Fibroblast of the aortic adventitia (primary cell): ENCODE measurements at regions not wholly inside any gene's neighbourhood (a gene's known extent, or its start where the extent isn't known, plus 50 kb on each side); places are given as distances from the start of the nearest gene placed in this dataset.

Experiments
- DNase-seq: peaks from one replicate; pipeline ENCODE4 v3.0.0-alpha.2; 2010; ENCODE audit warnings: low read depth
- H3K4me3 ChIP-seq: 2 replicates; pipeline ENCODE4 v1.5.1; 2011; ENCODE audit warnings: low read depth, mild to moderate bottlenecking, control low read depth, low read length, moderate library complexity
- CTCF ChIP-seq: IDR thresholded peaks from 2 replicates; pipeline ENCODE4 v1.5.1; 2011; ENCODE audit warnings: mild to moderate bottlenecking, low read length, control low read depth, inconsistent platforms; ENCODE audit not compliant: insufficient read depth

DNA sequence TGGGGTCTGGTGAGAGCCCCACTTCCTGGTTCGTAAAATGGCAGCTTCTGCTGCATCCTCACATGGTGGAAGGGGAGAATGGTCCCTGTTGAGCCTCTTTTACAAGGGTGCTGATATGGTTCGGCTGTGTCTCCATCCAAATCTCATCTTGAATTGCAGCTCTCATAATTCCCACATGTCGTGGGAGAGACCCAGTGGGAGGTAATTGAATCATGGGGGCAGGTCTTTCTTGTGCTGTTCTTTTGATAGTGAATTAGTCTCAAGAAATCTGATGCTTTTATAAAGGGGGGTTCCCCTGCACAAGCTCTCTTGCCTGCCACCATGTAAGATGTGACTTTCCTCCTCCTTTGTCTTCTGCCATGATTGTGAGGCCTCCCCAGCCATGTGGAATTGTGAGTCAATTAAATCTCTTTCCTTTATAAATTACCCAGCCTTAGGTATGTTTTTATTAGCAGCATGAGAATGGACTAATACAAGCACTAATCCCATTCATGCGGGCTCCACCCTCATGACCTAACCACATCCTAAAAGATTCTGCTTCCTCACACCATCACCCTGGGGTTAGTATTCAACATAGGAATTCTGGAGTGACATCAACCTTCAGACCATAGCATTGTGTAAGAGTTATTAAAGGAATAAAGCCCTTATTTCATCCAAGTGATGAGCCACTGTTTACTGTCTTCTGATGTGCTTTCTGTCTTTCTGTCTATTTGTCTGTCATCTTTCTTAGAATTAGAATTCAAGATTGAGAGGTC is 159.0 kb upstream of the IRS2 start:
- TF ChIP-seq CTCF = no peak
- no peak overlapping the region for H3K4me3 ChIP-seq
- peak; percentile 58 for DNase-seq

GRCh38 chr13:109941951-109942350 is 155.6 kb upstream of the IRS2 start:
- no peak overlapping the region for H3K4me3 ChIP-seq
- no peak for TF ChIP-seq CTCF

GRCh38 chr13:109941221-109941620 is 154.8 kb upstream of the IRS2 start:
- no peak overlapping the region for H3K4me3 ChIP-seq
- no peak for TF ChIP-seq CTCF
- peak; percentile 5 for DNase-seq

More at GRCh38 chr13:109941951-109942350, 155.6 kb upstream of the IRS2 start:
- DNase-seq = peak; percentile 22

- no peak for TF ChIP-seq CTCF
- H3K4me3 ChIP-seq = no peak overlapping the region
- DNase-seq = no peak
Observed at GRCh38 chr13:109940637-109941036, 154.3 kb upstream of the IRS2 start.

DNA sequence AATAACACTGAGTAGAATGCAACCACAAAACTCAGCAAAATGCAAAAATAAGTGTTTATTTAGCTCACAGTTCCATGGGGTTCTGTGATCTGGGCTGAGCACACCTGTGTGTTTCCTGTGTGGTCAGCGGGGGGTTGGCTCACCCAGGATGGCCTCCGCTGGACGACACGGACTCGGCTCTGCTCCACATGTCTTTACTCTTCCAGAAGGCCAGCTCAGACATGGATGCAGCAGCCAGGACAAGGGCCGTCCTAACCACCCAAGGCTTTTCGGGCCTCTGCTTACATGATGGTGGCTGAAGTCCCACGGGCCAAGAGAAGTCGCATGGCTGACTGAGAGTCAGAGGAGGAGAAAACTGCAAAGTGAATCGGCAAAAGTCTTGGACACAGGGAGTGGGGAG is 153.5 kb upstream of the IRS2 start:
- DNase-seq = no peak
- no peak overlapping the region for H3K4me3 ChIP-seq
- no peak for TF ChIP-seq CTCF

DNA sequence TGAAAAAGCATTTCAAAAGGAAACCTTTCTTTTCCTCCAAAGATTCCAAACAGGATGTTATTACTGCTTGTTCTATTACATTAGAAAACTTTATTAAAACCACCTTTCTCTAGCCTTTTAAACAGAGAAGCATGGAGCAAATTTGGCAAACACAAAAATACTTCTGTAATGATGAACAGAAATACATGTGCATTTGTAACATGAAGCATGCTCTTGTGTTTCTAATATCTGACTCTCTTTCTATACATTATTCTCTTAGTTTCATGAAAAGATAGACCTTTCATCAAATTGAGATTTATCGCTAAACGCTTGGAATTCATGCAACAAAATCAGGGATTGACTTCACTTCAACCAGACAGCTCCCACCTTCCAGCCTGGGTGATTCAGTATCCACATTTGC is 152.8 kb upstream of the IRS2 start:
- peak; percentile 5 for DNase-seq
- no peak for TF ChIP-seq CTCF
- H3K4me3 ChIP-seq = no peak overlapping the region
